Progenitor cell of endocrine pancreas (in vitro differentiated cells): ENCODE measurements at regions not wholly inside any gene's neighbourhood (a gene's known extent, or its start where the extent isn't known, plus 50 kb on each side); places are given as distances from the start of the nearest gene placed in this dataset.

Experiments
- DNase-seq: peaks from one replicate; pipeline ENCODE4 v3.0.0; 2021; ENCODE audit warnings: low spot score; ENCODE audit not compliant: unreplicated experiment
- H3K27ac Mint-ChIP-seq: 2 replicates; pipeline ENCODE4 v1.8.0; 2021; ENCODE audit warnings: mild to moderate bottlenecking, moderate library complexity, mixed read lengths
- H3K27me3 Mint-ChIP-seq: 2 replicates; pipeline ENCODE4 v1.8.0; 2021; ENCODE audit warnings: mixed read lengths
- H3K36me3 Mint-ChIP-seq: 2 replicates; pipeline ENCODE4 v1.8.0; 2022; ENCODE audit warnings: mixed read lengths; ENCODE audit not compliant: insufficient read depth
- H3K4me1 Mint-ChIP-seq: 2 replicates; pipeline ENCODE4 v1.8.0; 2021; ENCODE audit warnings: low read depth, mixed read lengths
- H3K4me3 Mint-ChIP-seq: 2 replicates; pipeline ENCODE4 v1.8.0; 2021; ENCODE audit warnings: low read depth, mild to moderate bottlenecking, moderate library complexity, mixed read lengths
- H3K9me3 Mint-ChIP-seq: 2 replicates; pipeline ENCODE4 v1.8.0; 2021; ENCODE audit warnings: low read depth, mixed read lengths
- CTCF ChIP-seq: fragments of 200-600 bp; sonication (generic); IDR thresholded peaks from one replicate; pipeline ENCODE4 v1.5.0; 2021; ENCODE audit warnings: antibody characterized with exemption, mild to moderate bottlenecking; ENCODE audit not compliant: unreplicated experiment

GRCh38 chr2:21281384-21281783 lies 157.6 kb downstream of the TDRD15 start:
- no peaks in the 10 kb centered on the region for H3K9me3 Mint-ChIP-seq
- TF ChIP-seq CTCF: no peak
- no peaks in the 10 kb centered on the region for H3K36me3 Mint-ChIP-seq

GRCh38 chr2:21281791-21282514 lies 158.2 kb downstream of the TDRD15 start:
- peaks cover 27% of the 10 kb centered on the region for H3K4me1 Mint-ChIP-seq
- H3K9me3 Mint-ChIP-seq: no peaks in the 10 kb centered on the region
- no peaks in the 10 kb centered on the region for H3K36me3 Mint-ChIP-seq
- H3K4me3 Mint-ChIP-seq: no peak overlapping the region
- H3K27me3 Mint-ChIP-seq: peaks cover 4% of the 10 kb centered on the region
- no peak for TF ChIP-seq CTCF
- no peak overlapping the region for H3K27ac Mint-ChIP-seq
- DNase-seq: no peak

More at GRCh38 chr2:21281384-21281783, 157.6 kb downstream of the TDRD15 start:
- Mint-ChIP-seq H3K27me3 (peaks cover 4% of the 10 kb centered on the region), H3K4me1 (peaks cover 27% of the 10 kb centered on the region), H3K27ac (no peak overlapping the region), H3K4me3 (no peak overlapping the region)
- no peak for DNase-seq

- Mint-ChIP-seq H3K4me3 (no peak overlapping the region), H3K9me3 (no peaks in the 10 kb centered on the region), H3K27ac (no peak overlapping the region), H3K4me1 (peaks cover 22% of the 10 kb centered on the region), H3K36me3 (no peaks in the 10 kb centered on the region), H3K27me3 (peaks cover 4% of the 10 kb centered on the region)
- no peak for DNase-seq
- TF ChIP-seq CTCF: no peak
Measured at GRCh38 chr2:21282515-21282898, 158.7 kb downstream of the TDRD15 start.

- Mint-ChIP-seq H3K27me3 (no peaks in the 10 kb centered on the region), H3K9me3 (no peaks in the 10 kb centered on the region), H3K36me3 (no peaks in the 10 kb centered on the region), H3K4me1 (peaks cover 7% of the 10 kb centered on the region), H3K4me3 (no peak overlapping the region), H3K27ac (no peak overlapping the region)
- DNase-seq: no peak
- no peak for TF ChIP-seq CTCF
Measured at GRCh38 chr2:21288299-21288698, 164.5 kb downstream of the TDRD15 start.

GRCh38 chr2:21288739-21289520 lies 165.2 kb downstream of the TDRD15 start:
- no peak for DNase-seq
- peaks cover 7% of the 10 kb centered on the region for H3K4me1 Mint-ChIP-seq
- H3K9me3 Mint-ChIP-seq: no peaks in the 10 kb centered on the region
- H3K27ac Mint-ChIP-seq: no peak overlapping the region
- H3K36me3 Mint-ChIP-seq: no peaks in the 10 kb centered on the region
- H3K27me3 Mint-ChIP-seq: no peaks in the 10 kb centered on the region
- no peak for TF ChIP-seq CTCF
- no peak overlapping the region for H3K4me3 Mint-ChIP-seq
